WTC11 (cell line): ENCODE measurements at regions not wholly inside any gene's neighbourhood (a gene's known extent, or its start where the extent isn't known, plus 50 kb on each side); places are given as distances from the start of the nearest gene placed in this dataset.

Experiments
- ATAC-seq: fragments of 200-7000 bp; cut with Tn5 transposase; 2 replicates; pipeline ENCODE4 v1.10.0; 2021; ENCODE audit warnings: mild to moderate bottlenecking, moderate library complexity
- CTCF ChIA-PET: fragments of 300-600 bp; sonication (Branson Sonifier 250); formaldehyde crosslinking; loops from one replicate; lab custom pipeline; 2021; ENCODE audit warnings: antibody characterized with exemption; lab: Charles Lee
- POLR2A ChIA-PET: fragments of 350-600 bp; sonication (Branson Sonifier 250); formaldehyde crosslinking; loops from one replicate; lab custom pipeline; 2021; ENCODE audit warnings: antibody characterized with exemption; lab: Charles Lee
- DNase-seq: peaks from one replicate; pipeline ENCODE4 v3.0.0; 2021; ENCODE audit warnings: low spot score
- H3K27ac Mint-ChIP-seq: 2 replicates; pipeline ENCODE4 v1.8.0; 2021; ENCODE audit warnings: mixed read lengths
- H3K27me3 Mint-ChIP-seq: 2 replicates; pipeline ENCODE4 v1.8.0; 2021; ENCODE audit warnings: low read depth, mild to moderate bottlenecking, moderate library complexity, mixed read lengths
- H3K36me3 Mint-ChIP-seq: 2 replicates; pipeline ENCODE4 v1.8.0; 2021; ENCODE audit warnings: mixed read lengths
- H3K4me1 Mint-ChIP-seq: 2 replicates; pipeline ENCODE4 v1.8.0; 2022; ENCODE audit warnings: mixed read lengths
- H3K4me3 Mint-ChIP-seq: 2 replicates; pipeline ENCODE4 v1.8.0; 2021; ENCODE audit warnings: mild to moderate bottlenecking, moderate library complexity, mixed read lengths
- H3K9me3 Mint-ChIP-seq: 2 replicates; pipeline ENCODE4 v1.8.0; 2021; ENCODE audit warnings: mixed read lengths
- ARID4B ChIP-seq: sonication (generic); formaldehyde crosslinking; IDR thresholded peaks from 2 replicates; pipeline ENCODE4 v1.8.0; 2023; ENCODE audit warnings: missing genetic modification reagents, mild to moderate bottlenecking, borderline replicate concordance
- ATF2 ChIP-seq: sonication (generic); formaldehyde crosslinking; IDR thresholded peaks from 2 replicates; pipeline ENCODE4 v1.8.1; 2022; ENCODE audit warnings: low read depth, missing genetic modification reagents, borderline replicate concordance
- ATF6 ChIP-seq: sonication (generic); formaldehyde crosslinking; IDR thresholded peaks from 2 replicates; pipeline ENCODE4 v1.8.1; 2023; ENCODE audit warnings: mild to moderate bottlenecking, missing genetic modification reagents
- CBFB ChIP-seq: sonication (generic); formaldehyde crosslinking; IDR thresholded peaks from 2 replicates; pipeline ENCODE4 v1.8.1; 2022; ENCODE audit warnings: mild to moderate bottlenecking, low read depth, missing genetic modification reagents
- FOXJ3 ChIP-seq: sonication (generic); formaldehyde crosslinking; IDR thresholded peaks from 2 replicates; pipeline ENCODE4 v1.9.0; 2021; ENCODE audit warnings: missing genetic modification reagents, mild to moderate bottlenecking, borderline replicate concordance
- FOXP1 ChIP-seq: sonication (generic); formaldehyde crosslinking; IDR thresholded peaks from 2 replicates; pipeline ENCODE4 v1.8.0; 2022; ENCODE audit warnings: missing genetic modification reagents, mild to moderate bottlenecking, moderate library complexity, borderline replicate concordance
- FOXP4 ChIP-seq: sonication (generic); formaldehyde crosslinking; IDR thresholded peaks from 2 replicates; pipeline ENCODE4 v1.8.0; 2022; ENCODE audit warnings: mild to moderate bottlenecking, missing genetic modification reagents
- GRHL2 ChIP-seq: fragments of 250-450 bp; sonication (Bioruptor Pico); IDR thresholded peaks from 2 replicates; pipeline ENCODE4 v1.8.0; 2022; ENCODE audit warnings: mild to moderate bottlenecking, moderate library complexity; ENCODE audit not compliant: insufficient replicate concordance, severe bottlenecking
- HMGXB4 ChIP-seq: sonication (generic); formaldehyde crosslinking; IDR thresholded peaks from 2 replicates; pipeline ENCODE4 v1.8.1; 2023; ENCODE audit warnings: mild to moderate bottlenecking, moderate library complexity, missing genetic modification reagents
- IRF1 ChIP-seq: sonication (generic); formaldehyde crosslinking; IDR thresholded peaks from 2 replicates; pipeline ENCODE4 v1.8.0; 2023; ENCODE audit warnings: missing genetic modification reagents
- KAT7 ChIP-seq: sonication (generic); formaldehyde crosslinking; IDR thresholded peaks from 2 replicates; pipeline ENCODE4 v1.8.1; 2023; ENCODE audit warnings: missing genetic modification reagents, mild to moderate bottlenecking, borderline replicate concordance
- NR2C2 ChIP-seq: sonication (generic); formaldehyde crosslinking; IDR thresholded peaks from 2 replicates; pipeline ENCODE4 v1.8.0; 2022; ENCODE audit warnings: mild to moderate bottlenecking, missing genetic modification reagents
- SOX15 ChIP-seq: fragments of 250-450 bp; sonication (Bioruptor Pico); IDR thresholded peaks from 2 replicates; pipeline ENCODE4 v1.9.0; 2021; ENCODE audit warnings: mild to moderate bottlenecking
- TEAD4 ChIP-seq: sonication (generic); formaldehyde crosslinking; IDR thresholded peaks from 2 replicates; pipeline ENCODE4 v1.8.0; 2022; ENCODE audit warnings: mild to moderate bottlenecking, missing genetic modification reagents
- ZNF138 ChIP-seq: sonication (generic); formaldehyde crosslinking; conservative IDR thresholded peaks from 2 replicates; pipeline ENCODE4 v1.8.1; 2022; ENCODE audit warnings: mild to moderate bottlenecking, moderate library complexity, missing genetic modification reagents
- ZNF219 ChIP-seq: sonication (generic); formaldehyde crosslinking; IDR thresholded peaks from 2 replicates; pipeline ENCODE4 v1.8.0; 2023; ENCODE audit warnings: missing genetic modification reagents, mild to moderate bottlenecking, borderline replicate concordance
- ZNF317 ChIP-seq: sonication (generic); formaldehyde crosslinking; IDR thresholded peaks from 2 replicates; pipeline ENCODE4 v1.8.1; 2023; ENCODE audit warnings: low read depth, mild to moderate bottlenecking, moderate library complexity, missing genetic modification reagents, borderline replicate concordance
- ZNF512 ChIP-seq: sonication (generic); formaldehyde crosslinking; IDR thresholded peaks from 2 replicates; pipeline ENCODE4 v1.8.1; 2022; ENCODE audit warnings: missing genetic modification reagents, borderline replicate concordance
- ZNF671 ChIP-seq: fragments of 250-450 bp; sonication (Bioruptor Pico); IDR thresholded peaks from 2 replicates; pipeline ENCODE4 v1.8.0; 2021; ENCODE audit warnings: mild to moderate bottlenecking

GRCh38 chr10:78706726-78707540, 361.8 kb upstream of the ZMIZ1 start:
- Mint-ChIP-seq H3K36me3 (no peaks in the 10 kb centered on the region), H3K27me3 (peaks cover 6% of the 10 kb centered on the region; the same call in 1 of the 2 replicates), H3K4me3 (no peak overlapping the region), H3K27ac (no peak overlapping the region), H3K4me1 (no peaks in the 10 kb centered on the region), H3K9me3 (no peaks in the 10 kb centered on the region; the same call in 1 of the 2 replicates)
- ChIA-PET CTCF (no interaction called here), POLR2A (no interaction called here)
- ATAC-seq (no peak), DNase-seq (no peak)
- TF ChIP-seq FOXJ3 (no peak), ZNF317 (CRISPR knock-in tag) (no peak), ATF2 (CRISPR knock-in tag) (no peak), ZNF219 (CRISPR knock-in tag) (no peak), ATF6 (no peak), ZNF138 (CRISPR knock-in tag) (no peak), SOX15 (no peak), ZNF512 (CRISPR knock-in tag) (no peak), FOXP4 (CRISPR knock-in tag) (no peak), CBFB (CRISPR knock-in tag) (no peak), ARID4B (no peak), FOXP1 (no peak), NR2C2 (CRISPR knock-in tag) (no peak), GRHL2 (CRISPR knock-in tag) (no peak), KAT7 (CRISPR knock-in tag) (no peak), TEAD4 (CRISPR knock-in tag) (no peak), ZNF671 (no peak), IRF1 (no peak), HMGXB4 (CRISPR knock-in tag) (no peak)
